ENCODE measurements at regions not wholly inside any gene's neighbourhood (a gene's known extent, or its start where the extent isn't known, plus 50 kb on each side); places are given as distances from the start of the nearest gene placed in this dataset.

DNA sequence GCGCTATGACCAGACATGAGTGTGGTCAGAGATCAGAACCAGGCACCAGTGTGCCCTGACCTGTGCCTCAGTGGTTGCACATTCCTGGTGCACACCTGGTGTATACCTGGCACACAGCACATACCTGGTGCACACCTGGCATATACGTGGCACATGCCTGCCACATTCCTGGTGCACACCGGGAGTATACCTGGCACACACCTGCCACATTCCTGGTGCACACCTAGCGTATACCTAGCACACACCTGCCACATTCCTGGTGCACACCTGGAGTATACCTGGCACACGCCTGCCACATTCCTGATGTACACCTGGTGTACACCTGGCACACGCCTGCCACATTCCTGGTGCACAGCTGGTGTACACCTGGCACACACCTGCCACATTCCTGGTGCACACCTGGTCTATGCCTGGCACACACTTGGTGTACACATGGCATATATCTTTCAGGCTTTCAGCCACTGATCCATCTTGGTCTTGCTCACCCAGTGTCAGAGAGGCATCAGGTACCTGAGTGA, 61.3 kb upstream of the ADGRL1 start:
- TF ChIP-seq CTCF (IDR thresholded peaks at IDR 0.05; ENCODE audit: borderline replicate concordance, extremely low read depth, low read length, poor library complexity, severe bottlenecking) (no peak), EZH2 (IDR thresholded peaks at IDR 0.05; ENCODE audit: borderline replicate concordance, low read depth, low read length, severe bottlenecking) (no peak)
